ENCODE measurements at regions not wholly inside any gene's neighbourhood (a gene's known extent, or its start where the extent isn't known, plus 50 kb on each side); places are given as distances from the start of the nearest gene placed in this dataset.

- Histone ChIP-seq H3K27ac (ENCODE audit: low read length) (no peak overlapping the region), H3K4me3 (ENCODE audit: low read length) (no peak overlapping the region), H3K4me2 (ENCODE audit: low read length) (no peak overlapping the region), H4K20me1 (ENCODE audit: insufficient read depth) (no peaks in the 10 kb centered on the region), H3K27me3 (ENCODE audit: insufficient read depth, low read depth, low read length) (no peaks in the 10 kb centered on the region), H3F3A (ENCODE audit: insufficient read depth, low read length, poor library complexity, severe bottlenecking) (no peaks in the 10 kb centered on the region), H3K79me2 (replicated peaks; ENCODE audit: insufficient read depth, low read length) (no peaks in the 10 kb centered on the region), H3K9me3 (ENCODE audit: low read length) (peaks cover 12% of the 10 kb centered on the region), H2AFZ (ENCODE audit: low read depth, low read length) (no peak overlapping the region), H3K9me2 (ENCODE audit: insufficient read depth, low read length) (no peaks in the 10 kb centered on the region), H3K9ac (ENCODE audit: low read length) (no peak overlapping the region), H3K36me3 (ENCODE audit: insufficient read depth, low read length) (no peaks in the 10 kb centered on the region)
- TF ChIP-seq EZH2 (IDR thresholded peaks at IDR 0.05; ENCODE audit: borderline replicate concordance, insufficient read depth, low read length, poor library complexity, severe bottlenecking) (no peak), POLR2AphosphoS5 (IDR thresholded peaks at IDR 0.05) (no peak), EP300 (conservative IDR thresholded peaks at IDR 0.05; ENCODE audit: poor library complexity, severe bottlenecking) (no peak), REST (IDR thresholded peaks at IDR 0.05; ENCODE audit: borderline replicate concordance) (no peak), CTCF (IDR thresholded peaks at IDR 0.05; ENCODE audit: poor library complexity, severe bottlenecking) (no peak), SMC3 (conservative IDR thresholded peaks at IDR 0.05; ENCODE audit: poor library complexity) (no peak), RAD21 (conservative IDR thresholded peaks at IDR 0.05) (no peak), MXI1 (conservative IDR thresholded peaks at IDR 0.05; ENCODE audit: poor library complexity, severe bottlenecking) (no peak), TAF1 (IDR thresholded peaks at IDR 0.05; ENCODE audit: low read depth) (no peak)
Measured at GRCh38 chr10:129353101-129353500, 113.9 kb upstream of the MGMT start.

GRCh38 chr10:129360046-129360445 is 107.0 kb upstream of the MGMT start:
- H3K4me2 ChIP-seq (ENCODE audit: low read length), result no peak overlapping the region
- H3K4me3 ChIP-seq (ENCODE audit: low read length), result no peak overlapping the region
- H4K20me1 ChIP-seq (ENCODE audit: insufficient read depth), result no peaks in the 10 kb centered on the region
- H3K27ac ChIP-seq (ENCODE audit: low read length), result no peak overlapping the region
- TF ChIP-seq SMC3 (conservative IDR thresholded peaks at IDR 0.05; ENCODE audit: poor library complexity) (no peak), EZH2 (IDR thresholded peaks at IDR 0.05; ENCODE audit: borderline replicate concordance, insufficient read depth, low read length, poor library complexity, severe bottlenecking) (no peak), MXI1 (conservative IDR thresholded peaks at IDR 0.05; ENCODE audit: poor library complexity, severe bottlenecking) (no peak), TAF1 (IDR thresholded peaks at IDR 0.05; ENCODE audit: low read depth) (no peak), CTCF (IDR thresholded peaks at IDR 0.05; ENCODE audit: poor library complexity, severe bottlenecking) (no peak)
- H3K36me3 ChIP-seq (ENCODE audit: insufficient read depth, low read length), result no peaks in the 10 kb centered on the region
- H2AFZ ChIP-seq (ENCODE audit: low read depth, low read length), result no peak overlapping the region
- no peaks in the 10 kb centered on the region for H3K27me3 ChIP-seq (ENCODE audit: insufficient read depth, low read depth, low read length)
- H3K9me2 ChIP-seq (ENCODE audit: insufficient read depth, low read length), result no peaks in the 10 kb centered on the region
- H3F3A ChIP-seq (ENCODE audit: insufficient read depth, low read length, poor library complexity, severe bottlenecking), result no peaks in the 10 kb centered on the region
- peaks cover 12% of the 10 kb centered on the region for H3K9me3 ChIP-seq (ENCODE audit: low read length)
- no peaks in the 10 kb centered on the region for H3K79me2 ChIP-seq (replicated peaks; ENCODE audit: insufficient read depth, low read length)
- no peak overlapping the region for H3K9ac ChIP-seq (ENCODE audit: low read length)
